ENCODE measurements at regions not wholly inside any gene's neighbourhood (a gene's known extent, or its start where the extent isn't known, plus 50 kb on each side); places are given as distances from the start of the nearest gene placed in this dataset.

GRCh38 chr21:39011911-39012310 is 171.3 kb downstream of the PSMG1 start:
- Histone ChIP-seq H3K27ac (ENCODE audit: low read depth in 2 of 2, low read length in 2 of 2) (no peak overlapping the region), H3K9me3 (ENCODE audit: control insufficient read depth in 2 of 3, insufficient read depth in 1 of 3, low read length in 3 of 3) (peaks cover 0 to 3% (median 0%) of the 10 kb centered on the region in 3 donors), H3K4me3 (ENCODE audit: low read length in 3 of 3) (no peak overlapping the region), H3K4me1 (ENCODE audit: control insufficient read depth in 2 of 3, insufficient read depth in 2 of 3, low read depth in 1 of 3, low read length in 3 of 3) (peaks cover 0 to 2% (median 0%) of the 10 kb centered on the region in 3 donors), H3K36me3 (ENCODE audit: control insufficient read depth in 2 of 3, insufficient read depth in 3 of 3, low read length in 3 of 3) (no peaks in the 10 kb centered on the region), H3K9ac (ENCODE audit: low read length in 3 of 3) (no peak overlapping the region), H3K27me3 (ENCODE audit: control insufficient read depth, insufficient read depth, low read length) (no peaks in the 10 kb centered on the region)
- intact Hi-C loops (cut with DNase I): no loop called here
- FAIRE-seq: no peak
- DNase-seq: peak in 1 of 5 donors; percentile 25
- no peak for TF ChIP-seq CTCF (IDR thresholded peaks at IDR 0.05; ENCODE audit: borderline replicate concordance, extremely low read depth, insufficient read depth)

GRCh38 chr21:39010629-39011404 is 172.4 kb downstream of the PSMG1 start:
- no peak overlapping the region for H3K4me3 ChIP-seq (ENCODE audit: low read length in 3 of 3)
- intact Hi-C loops (cut with DNase I): no loop called here
- H3K9ac ChIP-seq (ENCODE audit: low read length in 3 of 3): no peak overlapping the region
- H3K27me3 ChIP-seq (ENCODE audit: control insufficient read depth, insufficient read depth, low read length): no peaks in the 10 kb centered on the region
- FAIRE-seq (no peak), DNase-seq (peak in 1 of 5 donors; percentile 43)
- H3K4me1 ChIP-seq (ENCODE audit: control insufficient read depth in 2 of 3, insufficient read depth in 2 of 3, low read depth in 1 of 3, low read length in 3 of 3): peaks cover 0 to 5% (median 0%) of the 10 kb centered on the region in 3 donors
- TF ChIP-seq CTCF (IDR thresholded peaks at IDR 0.05; ENCODE audit: borderline replicate concordance, extremely low read depth, insufficient read depth): no peak
- H3K36me3 ChIP-seq (ENCODE audit: control insufficient read depth in 2 of 3, insufficient read depth in 3 of 3, low read length in 3 of 3): no peaks in the 10 kb centered on the region
- no peak overlapping the region for H3K27ac ChIP-seq (ENCODE audit: low read depth in 2 of 2, low read length in 2 of 2)
- H3K9me3 ChIP-seq (ENCODE audit: control insufficient read depth in 2 of 3, insufficient read depth in 1 of 3, low read length in 3 of 3): peaks cover 0 to 3% (median 0%) of the 10 kb centered on the region in 3 donors

- no peak for TF ChIP-seq CTCF (IDR thresholded peaks at IDR 0.05; ENCODE audit: borderline replicate concordance, extremely low read depth, insufficient read depth)
- intact Hi-C loops (cut with DNase I): no loop called here
- Histone ChIP-seq H3K9me3 (ENCODE audit: control insufficient read depth in 2 of 3, insufficient read depth in 1 of 3, low read length in 3 of 3) (peaks cover 0 to 3% (median 0%) of the 10 kb centered on the region in 3 donors), H3K4me3 (ENCODE audit: low read length in 3 of 3) (no peak overlapping the region), H3K4me1 (ENCODE audit: control insufficient read depth in 2 of 3, insufficient read depth in 2 of 3, low read depth in 1 of 3, low read length in 3 of 3) (peaks cover 0 to 9% (median 0%) of the 10 kb centered on the region in 3 donors), H3K36me3 (ENCODE audit: control insufficient read depth in 2 of 3, insufficient read depth in 3 of 3, low read length in 3 of 3) (no peaks in the 10 kb centered on the region), H3K27ac (ENCODE audit: low read depth in 2 of 2, low read length in 2 of 2) (no peak overlapping the region), H3K9ac (ENCODE audit: low read length in 3 of 3) (no peak overlapping the region), H3K27me3 (ENCODE audit: control insufficient read depth, insufficient read depth, low read length) (no peaks in the 10 kb centered on the region)
- DNase-seq (no peak), FAIRE-seq (no peak)
These were observed 173.5 kb downstream of the PSMG1 start for GRCh38 chr21:39009587-39010225.

Measured in kidney (tissue), 13 donors.